Activated naive CD4-positive, alpha-beta T cell (primary cell): ENCODE measurements at regions not wholly inside any gene's neighbourhood (a gene's known extent, or its start where the extent isn't known, plus 50 kb on each side); places are given as distances from the start of the nearest gene placed in this dataset.

Source experiments
- DNase-seq, 4 experiments: peaks; one replicate each; lab custom pipeline; 2025; lab: John Stamatoyannopoulos, UW

DNA sequence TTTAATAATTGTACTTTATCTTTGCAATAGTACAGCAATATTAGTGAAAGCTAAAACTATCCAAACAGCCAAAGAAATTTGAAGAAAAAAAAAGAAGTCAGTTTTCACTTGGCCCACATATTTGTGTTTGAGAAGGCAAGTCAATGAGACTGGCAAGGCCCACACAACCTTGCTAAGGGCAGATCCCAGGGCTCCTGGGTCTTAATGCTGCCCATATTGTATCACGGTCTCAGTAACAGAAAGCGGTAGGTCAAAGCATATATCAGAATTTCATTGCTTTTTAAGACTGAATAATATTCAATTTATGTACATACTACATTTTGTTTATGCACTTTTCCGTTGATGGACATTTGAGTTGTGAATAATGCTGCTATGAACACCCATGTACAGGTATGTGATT, 262.0 kb upstream of the TOPAZ1 start:
- DNase-seq: no peak

DNA sequence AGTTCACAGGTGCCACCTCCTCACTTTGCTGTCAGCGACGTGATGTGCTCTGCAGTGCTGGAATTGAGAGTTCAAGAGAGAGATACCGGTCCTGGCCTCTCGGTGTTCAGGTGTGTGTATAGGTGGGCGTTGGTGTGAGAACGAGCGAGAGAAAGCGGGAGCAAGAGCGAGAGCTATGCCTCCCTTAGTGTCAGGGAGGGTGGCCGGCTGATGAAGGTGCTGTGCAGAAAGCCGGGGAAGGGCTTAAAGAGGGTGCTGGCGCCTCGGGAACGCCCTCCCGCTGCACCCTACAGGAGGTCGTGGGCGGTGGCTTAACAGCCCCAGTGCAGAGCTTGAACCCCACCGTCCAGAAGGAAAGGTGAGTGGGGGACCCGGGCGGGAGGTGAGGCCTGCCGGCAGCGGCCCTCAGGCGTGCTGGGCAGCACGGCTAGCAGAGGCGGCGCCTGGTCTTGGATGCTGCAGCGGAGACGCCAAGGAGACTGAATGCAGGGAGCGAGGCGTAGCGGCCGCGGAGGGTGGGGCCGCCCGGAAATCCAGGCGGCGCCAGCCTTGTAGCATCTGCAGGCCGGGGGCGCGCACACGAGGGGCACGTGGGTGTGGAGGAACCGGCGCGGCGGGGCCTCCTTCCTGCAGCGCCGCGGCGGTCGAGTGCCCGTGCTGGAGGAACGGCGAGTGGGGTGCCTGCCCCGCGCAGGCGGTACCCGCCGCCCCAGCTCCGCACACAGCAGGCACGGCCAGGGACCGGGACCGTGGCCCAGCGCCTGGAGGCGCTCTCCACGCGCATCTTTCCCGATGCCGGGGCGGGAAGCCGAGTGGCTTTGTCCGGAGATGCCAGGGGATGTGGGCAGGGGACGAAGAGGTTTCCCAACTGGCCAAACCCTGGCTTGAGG, 246.8 kb upstream of the TOPAZ1 start:
- no peak for DNase-seq

DNA sequence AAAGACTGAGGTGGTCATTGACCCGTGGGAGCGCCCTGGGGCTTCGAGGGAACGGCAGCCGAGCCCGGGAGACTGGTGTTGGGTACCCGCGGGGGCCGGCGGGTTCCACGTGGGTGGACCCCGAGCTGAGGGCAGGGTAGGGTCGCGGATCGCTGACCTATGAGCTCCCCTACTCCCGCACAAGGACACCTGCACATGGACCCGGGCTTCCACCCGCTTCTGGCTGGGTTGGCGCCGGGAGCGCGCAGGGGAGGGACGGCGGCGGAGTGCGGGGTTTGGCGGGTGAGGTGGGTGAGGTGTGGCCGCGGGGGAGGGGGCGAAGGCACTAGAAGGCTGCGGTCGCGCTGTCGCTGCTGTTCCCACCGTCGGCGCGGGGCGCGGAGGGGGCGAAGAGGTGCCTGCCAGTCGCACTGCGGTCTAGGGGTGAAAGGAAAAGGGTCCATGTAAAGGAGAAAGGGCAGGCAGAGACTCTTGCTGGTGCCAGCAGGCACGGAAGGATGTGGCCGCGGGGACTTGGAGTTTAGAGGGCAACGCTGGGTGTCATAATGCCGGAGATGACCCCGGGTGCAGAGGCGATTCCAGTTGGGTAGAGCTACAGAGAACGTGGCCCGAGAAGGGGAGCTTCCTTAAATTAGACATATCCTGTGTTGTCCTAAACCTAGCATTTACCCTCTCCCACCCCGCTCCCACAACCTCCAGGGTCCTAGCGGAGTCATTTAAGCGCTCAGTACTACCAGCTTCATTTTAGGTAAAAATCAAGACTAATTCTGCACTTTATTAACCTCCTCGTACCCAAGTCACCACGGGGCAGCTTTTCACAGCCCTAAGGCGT, 245.9 kb upstream of the TOPAZ1 start:
- no peak for DNase-seq

DNA sequence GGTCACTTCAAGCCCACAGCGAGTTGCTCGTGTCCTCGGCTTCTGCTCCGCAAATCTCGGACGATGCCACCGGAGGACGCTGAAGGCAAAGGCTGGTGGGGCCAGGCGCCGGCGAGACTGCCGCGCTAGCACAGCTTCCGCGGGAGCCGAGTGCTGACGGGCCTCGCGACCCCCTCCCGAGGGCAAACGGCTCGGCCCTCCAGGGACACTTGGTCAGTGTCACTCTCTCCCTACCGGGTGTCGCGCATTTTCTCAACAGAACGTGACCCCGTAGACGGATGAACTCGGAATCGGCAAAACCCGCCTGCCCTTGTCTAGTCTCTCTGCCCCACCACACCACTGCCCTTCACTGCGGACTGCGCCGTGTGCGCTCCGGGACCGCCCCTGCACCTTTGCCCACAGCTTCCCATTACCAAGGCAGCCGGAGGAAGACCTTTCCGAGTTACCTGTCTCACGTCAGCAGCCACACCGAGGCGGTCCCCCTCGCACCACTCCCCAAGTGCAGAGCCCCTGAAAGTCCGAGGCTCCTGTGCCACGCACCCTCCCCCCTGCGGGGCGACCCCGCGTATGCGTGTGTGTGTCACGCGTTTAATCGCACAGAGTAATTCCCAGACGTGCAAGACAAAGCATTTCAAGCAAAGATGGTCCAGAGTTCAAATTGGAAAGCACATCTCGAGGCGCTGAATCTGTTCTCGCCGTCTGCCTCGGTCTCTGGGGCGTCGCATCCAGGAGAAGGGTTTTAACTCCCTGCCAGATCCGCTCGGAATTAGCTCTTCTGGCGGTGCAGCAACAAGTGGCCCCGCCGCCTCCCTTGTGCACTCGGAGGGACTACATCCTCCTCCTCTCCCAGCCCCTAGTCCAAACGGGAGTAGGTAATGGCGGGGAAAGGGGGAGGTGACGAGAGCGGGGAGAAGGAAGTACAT, 245.0 kb upstream of the TOPAZ1 start:
- DNase-seq: no peak

DNA sequence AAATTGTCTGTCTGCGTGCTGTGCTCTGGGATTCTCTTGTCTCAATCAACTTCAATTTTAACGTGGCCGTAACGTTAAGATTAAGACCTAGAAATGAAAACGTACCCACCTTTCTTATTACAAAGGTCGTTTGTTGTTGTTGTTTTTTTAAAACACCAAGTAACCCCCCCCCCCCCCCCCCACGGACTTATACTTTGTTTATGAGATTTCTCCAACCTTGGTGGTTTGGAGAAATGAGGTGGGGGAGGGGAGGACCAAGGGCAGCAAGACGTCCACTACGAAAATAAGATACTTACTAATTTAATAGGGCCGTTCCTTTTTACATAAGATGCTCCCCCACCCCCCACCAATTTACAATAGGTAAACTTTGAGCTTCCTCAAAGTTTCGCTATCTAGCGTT, 244.4 kb upstream of the TOPAZ1 start:
- no peak for DNase-seq

DNA sequence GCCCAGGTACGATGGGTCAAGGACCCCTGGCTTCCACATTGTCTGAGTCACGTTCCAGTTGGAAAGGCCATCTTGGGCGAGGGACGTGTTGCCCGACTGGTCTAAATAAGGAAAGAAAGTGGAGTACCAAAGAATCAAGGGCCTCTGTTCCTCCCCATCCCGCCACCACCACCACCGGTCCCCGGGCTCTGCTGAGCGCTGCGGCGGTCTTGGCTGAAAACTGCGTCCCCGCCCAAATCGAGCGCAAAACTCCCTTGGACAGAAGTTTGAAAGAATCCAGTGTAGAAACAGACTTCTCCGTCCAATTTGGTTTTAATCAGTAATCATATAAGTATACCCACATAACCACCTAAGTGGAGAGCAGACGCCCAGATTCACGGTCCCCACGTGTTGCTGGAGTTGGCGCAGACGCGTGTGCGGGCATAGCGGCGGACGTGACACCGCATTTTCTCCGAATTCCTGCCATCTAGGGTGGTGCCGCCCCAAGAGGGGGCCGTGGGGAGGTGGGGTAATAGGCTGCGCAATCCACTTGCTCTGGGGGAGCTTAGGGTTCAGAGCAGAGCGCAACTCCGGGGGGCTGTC, 243.8 kb upstream of the TOPAZ1 start:
- DNase-seq: no peak

DNA sequence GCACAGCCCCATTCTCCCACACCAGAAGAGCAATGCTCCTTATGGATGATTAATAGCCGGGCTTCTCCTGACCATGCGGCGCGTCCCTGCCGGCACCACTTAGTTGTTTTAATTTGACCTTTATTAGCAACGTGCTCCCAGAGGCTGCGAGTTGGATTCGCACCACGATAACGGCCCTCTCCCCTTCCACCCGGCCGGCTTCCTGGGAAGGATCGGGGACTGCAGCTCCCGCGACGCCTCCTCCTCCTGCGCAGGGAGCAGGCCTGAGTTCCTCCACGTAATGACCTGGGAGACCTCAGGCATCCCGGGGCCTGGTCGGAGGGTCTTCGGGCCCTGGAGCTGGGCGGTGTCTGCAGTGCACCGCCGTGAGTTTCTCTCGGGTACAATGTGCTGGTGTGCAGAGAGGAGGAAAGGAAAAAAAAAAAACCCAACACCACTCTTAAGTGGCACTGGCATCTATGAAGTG, 243.3 kb upstream of the TOPAZ1 start:
- DNase-seq: no peak

DNA sequence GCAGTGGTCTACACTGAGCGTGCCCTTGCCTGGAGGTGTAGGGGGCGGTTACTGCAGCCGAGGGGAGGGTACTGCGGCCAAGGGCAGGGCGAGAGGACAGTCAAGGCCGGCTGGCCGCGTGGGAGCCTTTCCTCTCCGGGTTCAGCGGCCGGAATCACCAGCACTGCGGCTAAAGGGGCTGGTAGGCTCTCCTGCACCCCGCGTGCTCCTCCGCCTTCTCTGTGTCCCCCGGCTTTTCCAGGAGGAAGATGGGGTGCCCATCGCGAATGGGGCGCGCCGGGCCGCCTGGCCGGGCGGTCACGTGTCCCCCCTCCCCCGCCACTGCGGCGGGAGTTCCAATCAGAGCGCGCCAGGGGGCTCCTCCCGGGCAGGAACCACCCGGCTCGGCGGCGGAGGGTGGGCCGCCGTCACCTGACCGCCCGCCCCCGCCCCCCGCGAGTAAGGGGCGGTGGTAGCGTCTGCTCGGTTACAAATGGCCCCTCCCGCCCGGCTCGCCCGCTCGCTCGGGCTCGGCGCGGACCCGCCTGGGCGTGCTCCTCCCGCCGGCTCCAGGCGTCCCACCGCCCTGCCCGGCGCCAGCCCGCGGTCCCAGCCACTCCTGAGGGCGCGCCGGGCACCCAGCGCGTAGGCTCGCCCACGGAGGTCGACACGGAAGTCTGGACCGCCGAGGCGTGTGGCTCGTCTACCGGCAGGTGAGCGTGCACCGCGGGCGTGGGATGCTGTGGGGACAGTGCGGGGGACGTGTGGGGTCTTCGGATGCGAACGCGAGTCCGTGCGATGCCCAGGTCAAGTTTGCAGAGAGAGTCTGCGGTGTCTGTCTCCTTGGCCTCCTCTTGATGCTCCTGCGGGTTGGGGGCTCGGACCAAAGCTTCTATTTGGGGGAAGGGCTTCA, 242.6 kb upstream of the TOPAZ1 start:
- no peak for DNase-seq

DNA sequence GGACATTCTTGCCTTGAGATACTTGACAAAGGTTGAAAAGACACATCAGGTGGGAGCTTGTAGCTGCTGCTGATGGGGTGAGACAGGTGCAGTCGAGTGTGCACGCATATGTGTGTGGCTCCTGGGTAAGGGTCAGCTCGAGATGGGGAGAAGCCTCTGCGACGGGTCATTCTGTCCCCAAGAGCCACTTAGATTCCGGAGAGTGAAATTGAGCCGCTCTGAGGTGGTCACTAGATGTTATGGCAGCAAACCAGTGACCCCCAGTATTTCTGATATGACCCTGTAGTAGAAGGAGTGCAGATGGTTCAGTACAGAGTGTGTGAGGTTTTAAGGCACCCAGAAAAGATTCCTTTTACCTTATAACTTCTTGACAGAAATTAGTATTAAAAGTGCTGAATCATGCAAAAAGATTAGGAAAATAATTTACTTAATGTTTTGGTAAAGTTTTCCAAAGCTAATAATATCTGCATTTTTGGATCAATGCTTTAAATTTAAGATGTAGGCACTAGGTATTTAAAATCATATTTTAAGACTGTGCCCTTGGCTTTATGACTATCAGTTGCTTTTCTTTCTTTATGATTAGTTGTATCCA, 241.9 kb upstream of the TOPAZ1 start:
- no peak for DNase-seq

DNA sequence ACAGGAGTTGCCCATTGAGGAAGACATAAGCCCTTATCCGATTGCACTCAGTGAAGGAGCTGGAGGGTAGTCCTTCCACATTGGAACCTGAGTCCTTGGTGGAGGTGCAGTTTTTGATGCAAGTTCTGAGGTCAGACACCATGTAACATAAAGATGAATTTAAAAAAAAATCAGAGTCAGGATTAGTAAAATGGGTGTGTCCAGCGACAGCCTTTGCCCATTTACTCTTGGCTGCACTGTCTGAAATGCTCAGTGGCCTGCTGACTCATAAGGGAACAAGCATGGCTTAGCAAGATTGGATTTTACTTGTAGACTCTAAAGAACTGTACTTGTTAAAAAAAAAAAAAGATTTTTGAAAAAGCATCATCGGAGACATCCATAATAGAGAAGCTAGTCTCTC, 241.1 kb upstream of the TOPAZ1 start:
- no peak for DNase-seq

DNA sequence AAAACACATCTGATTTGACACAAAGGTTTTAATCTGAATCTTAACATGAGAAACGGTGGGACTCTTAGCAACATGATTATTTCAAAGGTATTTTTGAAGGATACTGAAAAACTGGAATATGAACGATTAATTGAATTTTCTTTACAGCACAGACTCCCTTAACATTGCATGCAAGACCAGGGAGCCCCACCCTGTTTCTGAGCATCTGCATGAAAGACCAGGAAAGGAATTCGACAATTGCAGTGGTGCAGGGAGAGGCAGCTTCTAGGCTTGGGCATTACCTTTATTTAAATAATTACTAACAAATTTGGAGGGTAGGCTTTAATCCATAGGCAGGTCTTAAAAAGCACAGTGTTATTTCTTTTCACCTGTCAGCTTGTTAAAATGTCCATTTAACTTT, 240.6 kb upstream of the TOPAZ1 start:
- DNase-seq: no peak

DNA sequence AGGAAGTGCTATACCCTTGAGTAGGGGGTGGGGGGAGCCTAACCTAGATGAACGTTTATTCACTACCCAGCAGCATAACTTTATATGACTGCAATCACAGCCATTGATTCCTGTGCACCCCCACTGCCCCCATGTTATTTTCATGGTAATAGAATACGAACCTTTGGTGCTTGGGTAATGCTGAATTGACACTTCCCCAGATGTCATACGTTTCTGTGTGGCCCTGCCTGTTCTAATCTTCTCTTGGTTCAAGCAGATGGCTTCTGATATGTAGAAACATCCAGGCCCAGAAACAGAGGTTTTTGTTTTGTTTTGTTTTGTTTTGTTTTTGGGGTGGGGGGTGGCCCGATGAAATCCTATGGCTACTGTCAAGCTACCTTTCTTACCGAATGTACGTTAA, 237.9 kb upstream of the TOPAZ1 start:
- DNase-seq: no peak

DNA sequence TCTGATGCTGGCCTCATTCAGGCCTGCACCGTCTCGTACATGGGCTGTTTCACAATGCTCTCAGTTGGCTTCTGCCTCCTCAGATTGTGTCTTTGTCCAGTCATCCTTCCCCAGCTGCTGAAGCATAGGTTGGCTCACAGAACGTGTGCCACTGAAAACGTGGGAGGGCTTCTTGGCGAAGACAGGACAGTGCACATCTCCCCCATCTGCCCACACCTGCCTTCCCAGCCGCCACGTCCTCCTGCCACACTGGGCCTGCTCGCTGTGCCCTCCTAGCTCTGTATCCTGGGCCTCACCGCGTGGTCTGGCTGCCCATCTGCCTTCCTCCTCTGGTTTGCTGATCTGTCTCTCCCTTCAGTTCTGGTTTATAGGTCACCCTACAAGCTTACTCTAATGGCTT, 230.0 kb upstream of the TOPAZ1 start:
- DNase-seq: no peak

DNA sequence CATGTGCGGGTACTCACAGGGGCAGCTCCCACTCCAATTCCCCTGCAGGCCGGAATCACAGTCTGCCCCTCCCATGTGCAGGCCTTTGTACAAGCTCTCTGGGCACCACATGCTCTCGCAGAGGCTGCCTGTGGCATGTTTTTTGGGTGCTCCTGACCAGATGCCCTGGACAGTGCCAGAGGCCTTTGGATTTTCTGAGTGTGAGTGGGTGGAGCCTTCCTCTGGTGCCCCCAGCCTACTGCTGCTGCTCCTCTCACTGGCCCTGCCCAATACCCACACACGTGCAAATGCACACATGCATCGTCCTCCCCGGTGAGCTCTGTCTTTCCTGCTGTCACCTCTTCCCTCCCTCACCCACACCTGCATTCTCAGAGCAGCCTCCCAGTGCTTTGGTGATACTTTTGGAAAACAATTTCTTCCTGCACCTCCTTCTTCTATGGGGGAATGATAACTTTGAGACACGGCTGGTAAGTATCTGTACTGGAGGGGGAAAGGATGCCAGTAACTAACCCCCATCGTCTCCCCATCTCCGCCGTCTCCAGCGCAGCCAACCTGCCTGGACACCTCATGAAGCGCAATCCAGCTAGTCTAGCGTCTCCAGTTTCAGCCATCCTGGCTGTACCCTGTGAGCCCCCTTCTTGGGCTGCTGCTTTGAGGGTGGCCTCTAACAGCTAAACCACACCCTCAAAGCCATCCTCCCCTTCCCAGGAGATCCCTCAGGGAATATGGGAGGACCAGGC, 229.4 kb upstream of the TOPAZ1 start:
- DNase-seq: no peak

DNA sequence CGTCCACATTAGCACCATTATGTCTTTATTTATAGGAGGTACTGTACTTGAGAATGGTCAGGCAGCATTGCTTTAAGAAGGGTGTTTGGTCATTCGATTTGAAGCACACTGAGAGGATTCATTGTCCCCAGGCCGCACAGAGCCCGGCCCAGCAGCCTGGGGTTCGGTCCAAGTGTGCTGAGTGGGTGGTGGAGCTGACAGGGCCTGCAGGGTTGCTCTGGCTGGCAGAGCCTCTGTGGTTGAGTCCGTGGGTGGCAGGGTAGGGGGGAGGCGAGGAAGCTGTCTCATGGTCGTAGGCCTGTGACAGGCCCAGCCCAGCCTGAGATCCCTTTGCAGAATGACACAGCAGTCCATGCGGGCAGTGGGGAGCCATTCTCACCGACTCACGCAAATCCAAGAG, 227.7 kb upstream of the TOPAZ1 start:
- DNase-seq: no peak

DNA sequence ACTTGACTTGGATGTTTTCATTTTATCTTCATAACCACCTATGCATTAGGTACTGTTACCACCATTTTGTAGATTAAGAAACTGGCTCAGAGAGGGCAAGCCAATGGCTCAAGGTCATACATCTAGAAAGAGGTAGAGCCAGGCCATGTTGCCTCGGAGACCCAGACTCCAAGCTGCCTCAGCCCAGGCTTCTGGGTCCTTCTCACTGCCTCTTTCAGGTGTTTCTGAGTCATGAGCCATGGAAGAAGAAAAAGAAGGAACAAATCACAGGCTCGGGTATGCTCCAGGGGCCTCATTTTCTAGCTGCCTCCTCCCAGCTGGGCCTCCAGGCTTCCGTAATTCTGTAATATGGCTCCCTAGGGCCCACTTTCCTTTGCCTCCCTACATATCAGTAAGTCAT, 226.5 kb upstream of the TOPAZ1 start:
- no peak for DNase-seq

DNA sequence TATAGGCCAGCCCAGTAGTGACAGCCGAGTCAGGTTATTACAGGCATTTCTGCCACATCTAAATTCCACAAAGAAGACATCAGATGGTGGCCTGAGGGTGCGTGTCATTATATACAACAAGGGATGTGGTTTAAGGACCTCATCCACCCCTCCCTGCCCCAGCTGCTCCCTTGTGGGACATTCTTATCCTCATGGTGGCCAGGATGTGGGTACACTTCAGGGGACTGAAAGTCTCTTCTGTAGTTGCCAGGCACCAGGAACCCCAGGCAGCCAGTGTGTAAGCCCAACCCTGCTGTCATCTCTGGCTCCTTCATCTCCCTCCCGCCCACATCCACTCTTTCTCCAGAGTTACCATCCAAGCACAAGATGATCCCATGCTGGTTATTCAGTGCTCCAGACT, 224.9 kb upstream of the TOPAZ1 start:
- no peak for DNase-seq

DNA sequence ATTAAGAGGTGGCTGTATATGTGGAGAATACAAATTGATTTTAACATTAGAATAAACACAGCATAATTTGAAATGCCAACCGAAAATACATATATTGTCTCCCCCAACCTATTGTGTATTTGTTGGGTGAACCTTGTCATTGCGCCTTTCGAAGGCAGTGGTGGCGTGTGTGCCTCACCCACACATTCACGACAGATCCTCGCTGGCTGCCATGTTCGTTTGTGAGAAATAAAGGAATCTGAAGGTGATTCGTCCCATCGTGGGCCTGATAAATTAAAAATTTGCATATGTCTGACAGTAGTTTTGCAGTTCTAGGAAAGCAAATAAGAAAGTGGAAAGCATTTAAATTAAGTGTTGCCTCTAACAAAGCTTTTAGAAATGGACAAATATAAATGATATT, 222.8 kb upstream of the TOPAZ1 start:
- no peak for DNase-seq

DNA sequence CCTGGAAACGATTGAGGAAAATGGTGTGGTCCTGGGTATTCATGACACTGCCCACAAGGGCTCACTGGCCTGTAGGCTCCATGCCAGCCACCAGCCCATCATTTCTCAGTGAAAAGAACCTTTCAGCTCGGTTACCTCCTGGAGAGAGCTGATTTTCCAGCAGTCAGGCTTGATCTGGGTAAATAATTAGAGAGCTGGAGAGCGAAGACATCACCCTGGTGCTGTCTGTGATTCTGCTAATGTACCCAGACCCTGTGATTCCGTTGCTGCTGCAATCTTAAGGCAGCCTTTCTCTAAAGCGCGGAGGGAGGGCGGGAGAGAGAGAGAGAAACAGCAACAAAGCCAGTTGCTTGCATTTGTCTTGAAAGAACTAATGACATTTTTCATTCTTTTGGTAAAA, 221.9 kb upstream of the TOPAZ1 start:
- no peak for DNase-seq

DNA sequence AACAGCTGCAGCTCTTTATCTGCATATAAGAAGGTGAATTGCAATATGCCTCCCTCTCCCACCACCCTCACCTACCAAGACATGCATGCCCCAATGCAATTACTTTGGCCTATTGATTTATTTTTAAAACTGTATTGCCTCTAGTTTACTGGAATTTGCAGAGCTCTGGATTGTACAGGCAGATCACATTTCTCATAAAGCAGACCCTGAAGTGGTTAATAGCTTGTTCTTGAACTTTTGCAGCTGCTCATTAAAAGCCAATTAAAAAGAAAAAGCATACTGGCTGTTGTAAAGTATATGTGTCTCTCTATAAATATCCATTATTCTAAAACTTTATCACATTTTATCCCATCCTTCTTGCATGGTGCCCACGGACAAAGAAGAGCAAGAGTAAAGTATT, 221.5 kb upstream of the TOPAZ1 start:
- DNase-seq: no peak
